ENCODE measurements at regions not wholly inside any gene's neighbourhood (a gene's known extent, or its start where the extent isn't known, plus 50 kb on each side); places are given as distances from the start of the nearest gene placed in this dataset.

GRCh38 chr2:234677758-234678538 lies 181.1 kb upstream of the ARL4C start:
- DNase-seq (ENCODE audit: low spot score): no peak

- DNase-seq (ENCODE audit: low spot score): no peak
Measured at GRCh38 chr2:234676783-234677450, 180.0 kb upstream of the ARL4C start.

- DNase-seq (ENCODE audit: low spot score): no peak
Measured at GRCh38 chr2:234676109-234676782, 179.4 kb upstream of the ARL4C start.

GRCh38 chr2:234674781-234675201 lies 177.9 kb upstream of the ARL4C start:
- no peak for DNase-seq (ENCODE audit: low spot score)

GRCh38 chr2:234673961-234674759 lies 177.3 kb upstream of the ARL4C start:
- DNase-seq (ENCODE audit: low spot score): no peak

- no peak for DNase-seq (ENCODE audit: low spot score)
Measured at GRCh38 chr2:234673501-234673900, 176.6 kb upstream of the ARL4C start.

- DNase-seq (ENCODE audit: low spot score): no peak
Measured at GRCh38 chr2:234672498-234673150, 175.7 kb upstream of the ARL4C start.

GRCh38 chr2:234671716-234672115 lies 174.8 kb upstream of the ARL4C start:
- no peak for DNase-seq (ENCODE audit: low spot score)

- no peak for DNase-seq (ENCODE audit: low spot score)
Measured at GRCh38 chr2:234671231-234671630, 174.3 kb upstream of the ARL4C start.

- DNase-seq (ENCODE audit: low spot score): no peak
Measured at GRCh38 chr2:234670806-234671205, 173.9 kb upstream of the ARL4C start.

- DNase-seq (ENCODE audit: low spot score): no peak
Measured at GRCh38 chr2:234670052-234670451, 173.2 kb upstream of the ARL4C start.

GRCh38 chr2:234669621-234670020 lies 172.7 kb upstream of the ARL4C start:
- no peak for DNase-seq (ENCODE audit: low spot score)

- DNase-seq (ENCODE audit: low spot score): no peak
Measured at GRCh38 chr2:234669001-234669400, 172.1 kb upstream of the ARL4C start.

GRCh38 chr2:234666911-234667310 lies 170.0 kb upstream of the ARL4C start:
- no peak for DNase-seq (ENCODE audit: low spot score)

GRCh38 chr2:234665304-234665703 lies 168.4 kb upstream of the ARL4C start:
- no peak for DNase-seq (ENCODE audit: low spot score)

GRCh38 chr2:234661849-234662248 lies 165.0 kb upstream of the ARL4C start:
- no peak for DNase-seq (ENCODE audit: low spot score)

- DNase-seq (ENCODE audit: low spot score): no peak
Measured at GRCh38 chr2:234661175-234661574, 164.3 kb upstream of the ARL4C start.

- no peak for DNase-seq (ENCODE audit: low spot score)
Measured at GRCh38 chr2:234655706-234656105, 158.8 kb upstream of the ARL4C start.

- DNase-seq (ENCODE audit: low spot score): no peak
Measured at GRCh38 chr2:234650911-234651310, 154.0 kb upstream of the ARL4C start.

GRCh38 chr2:234649951-234650350 lies 153.1 kb upstream of the ARL4C start:
- DNase-seq (ENCODE audit: low spot score): no peak

GRCh38 chr2:234643407-234643806 lies 146.5 kb upstream of the ARL4C start:
- no peak for DNase-seq (ENCODE audit: low spot score)
